Immature natural killer cell (primary cell): ENCODE measurements at regions not wholly inside any gene's neighbourhood (a gene's known extent, or its start where the extent isn't known, plus 50 kb on each side); places are given as distances from the start of the nearest gene placed in this dataset.
A peak's percentile ranks its signal among the peaks of the same experiment; 100 is the strongest.
"Not testable (repeated sequence)": the region's sequence is repeated elsewhere in the genome, so short reads cannot be mapped to it uniquely, and the experiment has no call there.

ENCODE experiments used
- DNase-seq, 3 donors: peaks; one replicate each; pipeline ENCODE4 v3.0.0; 2022; ENCODE audit warnings: mixed read lengths in 1 of 3
- H3K27ac Mint-ChIP-seq, 6 donors: one replicate each; pipeline ENCODE4 v1.8.0; 2020; ENCODE audit warnings: mixed read lengths in 6 of 6, mild to moderate bottlenecking in 5 of 6, inconsistent platforms in 4 of 6, moderate library complexity in 3 of 6
- H3K27me3 Mint-ChIP-seq, 3 donors: one replicate each; pipeline ENCODE4 v1.8.0; 2020 to 2021; ENCODE audit warnings: low read depth in 3 of 3, mild to moderate bottlenecking in 3 of 3, mixed read lengths in 3 of 3, moderate library complexity in 3 of 3, inconsistent platforms in 1 of 3
- H3K36me3 Mint-ChIP-seq, 3 donors: one replicate each; pipeline ENCODE4 v1.8.0; 2020; ENCODE audit warnings: mixed read lengths in 3 of 3, inconsistent platforms in 2 of 3, mild to moderate bottlenecking in 2 of 3
- H3K4me1 Mint-ChIP-seq, 2 donors: one replicate each; pipeline ENCODE4 v1.8.0; 2020; ENCODE audit warnings: inconsistent platforms in 2 of 2, mild to moderate bottlenecking in 2 of 2, mixed read lengths in 2 of 2, moderate library complexity in 1 of 2
- H3K4me3 Mint-ChIP-seq, 5 donors: one replicate each; pipeline ENCODE4 v1.8.0; 2020; ENCODE audit warnings: mild to moderate bottlenecking in 5 of 5, mixed read lengths in 5 of 5, inconsistent platforms in 3 of 5, moderate library complexity in 3 of 5
- H3K9me3 Mint-ChIP-seq, 6 donors: one replicate each; pipeline ENCODE4 v1.8.0; 2020; ENCODE audit warnings: mild to moderate bottlenecking in 6 of 6, mixed read lengths in 6 of 6, inconsistent platforms in 4 of 6, moderate library complexity in 3 of 6

- DNase-seq, H3K27ac Mint-ChIP-seq, H3K4me1 Mint-ChIP-seq, H3K4me3 Mint-ChIP-seq, H3K36me3 Mint-ChIP-seq, H3K27me3 Mint-ChIP-seq, H3K9me3 Mint-ChIP-seq: not testable (repeated sequence)
Measured at GRCh38 chr1:273772-274171, 177.7 kb downstream of the OR4F29 start.

- not testable (repeated sequence) for H3K4me3 Mint-ChIP-seq, H3K36me3 Mint-ChIP-seq, H3K27ac Mint-ChIP-seq, H3K27me3 Mint-ChIP-seq, H3K4me1 Mint-ChIP-seq, H3K9me3 Mint-ChIP-seq
- DNase-seq = peak; percentile 42 to 58 (median 44)
Measured at GRCh38 chr1:267815-268214, 183.7 kb downstream of the OR4F29 start.
